Astrocyte of the hippocampus (primary cell): ENCODE measurements at regions not wholly inside any gene's neighbourhood (a gene's known extent, or its start where the extent isn't known, plus 50 kb on each side); places are given as distances from the start of the nearest gene placed in this dataset.
"Not testable (repeated sequence)": the region's sequence is repeated elsewhere in the genome, so short reads cannot be mapped to it uniquely, and the experiment has no call there.

Experiments used
- DNase-seq: peaks from one replicate; pipeline ENCODE4 v3.0.0; 2011; ENCODE audit warnings: low read depth, low spot score

- DNase-seq = no peak
Measured at GRCh38 chr3:152770296-152770695, 64.6 kb upstream of the P2RY1 start.

- DNase-seq = no peak
Measured at GRCh38 chr3:152771120-152771519, 63.8 kb upstream of the P2RY1 start.

GRCh38 chr3:152772674-152773225 lies 62.2 kb upstream of the P2RY1 start:
- no peak for DNase-seq

- DNase-seq = no peak
Measured at GRCh38 chr3:152773633-152774032, 61.3 kb upstream of the P2RY1 start.

- DNase-seq = not testable (repeated sequence)
Measured at GRCh38 chr3:152774230-152774629, 60.7 kb upstream of the P2RY1 start.

GRCh38 chr3:152778022-152778421 lies 56.9 kb upstream of the P2RY1 start:
- no peak for DNase-seq

GRCh38 chr3:152779653-152780052 lies 55.3 kb upstream of the P2RY1 start:
- DNase-seq = peak; percentile 72

GRCh38 chr3:152780553-152780952 lies 54.4 kb upstream of the P2RY1 start:
- no peak for DNase-seq

GRCh38 chr3:152785051-152785450 lies 49.9 kb upstream of the P2RY1 start:
- DNase-seq = no peak
